Endometrium (tissue), 2 donors: ENCODE measurements at regions not wholly inside any gene's neighbourhood (a gene's known extent, or its start where the extent isn't known, plus 50 kb on each side); places are given as distances from the start of the nearest gene placed in this dataset.
"Not testable (repeated sequence)": the region's sequence is repeated elsewhere in the genome, so short reads cannot be mapped to it uniquely, and the experiment has no call there.

Experiments used
- FAIRE-seq: peaks from 2 replicates; lab custom pipeline; 2012; peaks lifted over from hg19 to GRCh38; lab: Jason Lieb, UNC
- donor health status: control.
- donor health status: control.

- FAIRE-seq = no peak
Measured at GRCh38 chr6:69623357-69623756, 173.5 kb downstream of the LMBRD1 start.

- no peak for FAIRE-seq
Measured at GRCh38 chr6:69622924-69623323, 173.9 kb downstream of the LMBRD1 start.

GRCh38 chr6:69622230-69622629 is 174.6 kb downstream of the LMBRD1 start:
- FAIRE-seq = no peak

GRCh38 chr6:69617163-69617562 is 179.6 kb downstream of the LMBRD1 start:
- no peak for FAIRE-seq

GRCh38 chr6:69609836-69610472 is 186.9 kb downstream of the LMBRD1 start:
- FAIRE-seq = no peak

- FAIRE-seq = no peak
Measured at GRCh38 chr6:69601132-69601531, 195.7 kb downstream of the LMBRD1 start.

GRCh38 chr6:69594405-69594804 is 202.4 kb downstream of the LMBRD1 start:
- FAIRE-seq = no peak

GRCh38 chr6:69593706-69594105 is 203.1 kb downstream of the LMBRD1 start:
- FAIRE-seq = no peak

GRCh38 chr6:69589626-69590025 is 207.2 kb downstream of the LMBRD1 start:
- FAIRE-seq = no peak

- no peak for FAIRE-seq
Measured at GRCh38 chr6:69584913-69585729, 211.7 kb downstream of the LMBRD1 start.

GRCh38 chr6:69584536-69584912 is 212.3 kb downstream of the LMBRD1 start:
- FAIRE-seq = no peak

- no peak for FAIRE-seq
Measured at GRCh38 chr6:69581581-69581980, 215.2 kb downstream of the LMBRD1 start.

GRCh38 chr6:69580706-69581105 is 216.1 kb downstream of the LMBRD1 start:
- FAIRE-seq = no peak

GRCh38 chr6:69578361-69578890 is 218.4 kb downstream of the LMBRD1 start:
- peak; percentile 61 for FAIRE-seq

GRCh38 chr6:69571234-69571633 is 225.6 kb downstream of the LMBRD1 start:
- FAIRE-seq = no peak

- FAIRE-seq = no peak
Measured at GRCh38 chr6:69570106-69570505, 226.7 kb downstream of the LMBRD1 start.

- not testable (repeated sequence) for FAIRE-seq
Measured at GRCh38 chr6:69560597-69560996, 236.2 kb downstream of the LMBRD1 start.

GRCh38 chr6:69555088-69555638 is 241.6 kb downstream of the LMBRD1 start:
- no peak for FAIRE-seq

GRCh38 chr6:69542494-69542893 is 254.3 kb downstream of the LMBRD1 start:
- no peak for FAIRE-seq

- FAIRE-seq = no peak
Measured at GRCh38 chr6:69527921-69528476, 268.8 kb downstream of the LMBRD1 start.

GRCh38 chr6:69515480-69515879 is 281.3 kb downstream of the LMBRD1 start:
- FAIRE-seq = not testable (repeated sequence)

GRCh38 chr6:69494595-69494994 is 302.2 kb downstream of the LMBRD1 start:
- FAIRE-seq = no peak

GRCh38 chr6:69489970-69490369 is 306.8 kb downstream of the LMBRD1 start:
- no peak for FAIRE-seq
